ENCODE measurements at regions not wholly inside any gene's neighbourhood (a gene's known extent, or its start where the extent isn't known, plus 50 kb on each side); places are given as distances from the start of the nearest gene placed in this dataset.
"Not testable (repeated sequence)": the region's sequence is repeated elsewhere in the genome, so short reads cannot be mapped to it uniquely, and the experiment has no call there.

DNA sequence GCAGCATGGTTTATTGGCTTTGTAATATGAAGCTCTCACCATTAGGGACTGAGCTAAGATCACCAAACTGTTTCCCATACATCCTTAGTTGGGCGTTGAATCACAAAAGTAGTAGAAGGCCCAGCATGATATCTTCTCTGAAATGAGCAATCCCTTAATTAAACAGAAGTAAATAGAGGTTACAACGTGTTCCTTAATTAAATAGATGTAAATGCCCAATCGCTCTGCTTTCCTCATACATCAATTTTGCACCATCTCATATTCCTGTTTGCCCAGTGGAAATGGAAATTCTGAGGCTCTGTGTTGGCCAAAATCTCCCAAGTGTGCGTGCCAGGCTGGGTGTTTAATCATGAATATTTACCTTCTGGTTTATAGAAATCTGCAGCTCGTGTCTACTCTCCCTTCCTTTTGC lies 107.4 kb upstream of the FOXB1 start:
- no peak for DNase-seq (ENCODE audit: low read depth)

DNA sequence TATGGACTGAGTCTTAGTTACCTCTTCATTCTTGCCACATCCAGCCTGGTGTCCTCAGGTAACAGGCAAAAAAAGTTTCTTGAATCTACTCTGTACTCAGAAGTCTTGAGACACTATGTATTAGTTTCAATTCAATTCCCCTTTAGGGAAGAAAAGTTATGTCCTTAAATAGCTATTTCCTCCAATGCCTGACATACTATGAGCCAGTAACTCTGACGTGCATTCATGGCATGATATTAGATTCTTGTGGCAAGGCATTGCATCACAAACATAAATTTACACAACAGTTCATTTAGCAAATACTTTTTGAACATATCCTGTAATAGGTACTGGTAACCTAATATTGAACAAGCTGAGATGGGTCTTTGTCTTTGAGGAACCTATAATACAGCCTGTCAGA lies 109.3 kb upstream of the FOXB1 start:
- no peak for DNase-seq (ENCODE audit: low read depth)

DNA sequence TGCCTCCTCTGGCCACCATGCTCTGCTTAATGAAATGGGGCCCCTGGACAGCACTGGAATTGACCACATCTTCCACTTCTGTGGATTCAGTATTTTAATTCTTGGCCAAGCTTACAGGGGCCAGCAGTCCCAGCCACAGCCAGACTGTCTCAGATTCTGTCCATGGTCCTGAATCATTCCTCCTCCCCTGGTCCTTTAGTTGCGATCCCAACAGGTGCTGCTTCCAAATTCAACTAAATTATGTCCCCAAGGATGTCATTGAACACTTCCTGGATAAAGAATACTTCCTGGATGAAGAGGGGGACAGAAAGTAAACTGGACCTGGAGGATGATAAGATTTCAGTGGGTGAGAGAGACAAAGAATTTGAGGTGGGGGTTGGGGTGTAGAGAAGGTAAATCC lies 111.1 kb upstream of the FOXB1 start:
- DNase-seq (ENCODE audit: low read depth) = peak; percentile 19

DNA sequence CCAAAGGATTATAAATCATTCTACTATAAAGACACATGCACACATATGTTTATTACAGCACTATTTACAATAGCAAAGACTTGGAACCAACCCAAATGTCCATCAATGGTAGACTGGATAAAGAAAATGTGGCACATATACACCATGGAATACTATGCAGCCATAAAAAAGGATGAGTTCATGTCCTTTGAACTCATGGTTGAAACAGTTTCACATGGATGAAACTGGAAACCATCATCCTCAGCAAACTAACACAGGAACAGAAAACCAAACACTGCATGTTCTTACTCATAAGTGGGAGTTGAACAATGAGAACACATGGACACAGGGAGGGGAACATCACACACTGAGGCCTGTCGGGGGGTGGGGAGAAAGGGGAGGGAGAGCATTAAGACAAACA lies 116.2 kb upstream of the FOXB1 start:
- DNase-seq (ENCODE audit: low read depth) = not testable (repeated sequence)

DNA sequence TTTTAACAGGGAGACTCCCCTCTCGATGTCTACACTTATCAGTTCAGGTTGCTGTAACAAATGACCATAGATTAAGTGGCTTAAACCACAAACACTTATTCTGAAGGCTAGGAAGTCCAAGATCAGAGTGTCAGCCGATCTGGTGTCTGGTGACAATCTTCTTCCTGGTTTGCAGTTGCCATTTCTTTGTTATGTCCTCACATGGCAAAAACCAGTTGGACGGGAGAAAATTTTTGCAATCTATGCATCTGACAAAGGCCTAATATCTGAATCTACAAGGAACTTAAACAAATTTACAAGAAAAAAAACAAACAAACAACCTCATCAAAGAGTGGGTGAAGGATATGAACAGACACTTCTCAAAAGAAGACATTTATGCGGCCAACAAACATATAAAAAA lies 116.9 kb upstream of the FOXB1 start:
- no peak for DNase-seq (ENCODE audit: low read depth)

DNA sequence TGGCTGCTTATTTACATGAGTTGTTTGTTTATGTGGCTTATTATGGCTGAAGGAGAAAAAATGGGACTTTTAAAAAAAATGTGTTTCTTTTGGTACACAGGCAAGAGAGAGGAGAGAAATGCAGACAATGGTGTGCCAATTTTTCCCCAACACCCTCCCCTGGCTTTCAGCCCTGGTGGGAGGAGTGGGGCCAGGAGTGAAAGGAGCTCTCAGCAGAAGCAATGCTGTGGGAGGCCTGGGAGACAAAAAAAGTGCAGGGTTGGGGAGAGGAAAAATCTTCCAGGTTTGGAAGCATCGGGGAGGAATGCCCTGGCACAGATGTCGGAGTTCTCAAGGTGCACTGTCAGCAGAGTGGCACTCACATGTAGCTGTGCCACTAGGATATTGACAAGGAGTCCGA lies 117.7 kb upstream of the FOXB1 start:
- no peak for DNase-seq (ENCODE audit: low read depth)

DNA sequence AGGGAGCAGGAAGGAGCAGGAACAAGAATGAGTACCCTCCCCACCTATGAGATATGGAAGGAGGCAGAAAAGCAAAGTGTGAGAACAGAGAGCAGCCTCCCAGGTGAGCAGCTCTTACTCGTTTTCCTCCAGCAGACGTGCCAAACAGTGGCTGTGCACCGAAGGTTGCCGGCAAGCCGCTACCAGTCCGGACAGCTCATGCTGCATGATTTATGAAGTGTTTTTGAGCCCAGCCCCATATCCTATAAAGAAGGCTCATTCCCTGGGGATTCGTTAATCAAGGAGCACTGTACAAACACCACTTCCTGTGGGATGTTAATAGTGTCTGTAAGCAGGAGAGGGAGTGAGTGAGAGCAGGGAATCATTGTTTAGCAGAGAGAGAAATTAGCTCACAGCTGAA lies 118.3 kb upstream of the FOXB1 start:
- DNase-seq (ENCODE audit: low read depth) = peak; percentile 79

DNA sequence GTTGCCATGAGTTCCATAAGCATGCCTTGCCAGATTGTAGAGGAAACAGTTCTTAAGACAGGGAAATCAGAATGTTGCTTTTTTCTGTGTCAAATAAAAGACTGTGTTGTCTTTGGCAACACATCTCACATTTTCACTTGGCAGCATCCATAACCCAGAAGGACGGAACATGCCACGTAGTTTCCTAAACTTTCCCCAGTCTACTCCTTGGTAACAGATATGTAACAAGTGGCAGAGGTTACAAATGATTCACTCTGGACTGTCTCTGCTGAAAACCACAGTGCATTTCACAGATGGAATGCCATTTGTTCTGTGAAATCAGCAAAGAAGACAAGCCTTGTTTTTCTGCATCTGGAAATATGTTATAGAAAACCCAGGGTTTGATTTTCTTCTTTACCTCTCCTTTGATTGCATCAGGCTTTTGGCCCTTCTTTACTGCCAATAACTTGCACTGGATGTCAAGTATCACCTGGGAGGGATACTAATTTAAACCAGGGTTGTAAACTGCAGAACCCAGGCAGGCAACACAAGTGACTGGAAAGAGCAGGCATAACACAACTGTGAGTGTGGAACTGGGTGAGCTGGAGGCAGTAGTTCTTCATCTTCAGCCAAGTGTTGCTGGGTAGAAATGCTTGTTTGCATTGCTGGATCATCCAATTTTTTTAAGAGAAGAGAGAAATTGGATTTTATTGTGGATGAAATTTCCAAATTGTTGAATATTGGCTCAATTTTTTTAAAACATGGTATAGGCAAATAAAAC lies 124.4 kb upstream of the FOXB1 start:
- DNase-seq (ENCODE audit: low read depth) = peak; percentile 70

DNA sequence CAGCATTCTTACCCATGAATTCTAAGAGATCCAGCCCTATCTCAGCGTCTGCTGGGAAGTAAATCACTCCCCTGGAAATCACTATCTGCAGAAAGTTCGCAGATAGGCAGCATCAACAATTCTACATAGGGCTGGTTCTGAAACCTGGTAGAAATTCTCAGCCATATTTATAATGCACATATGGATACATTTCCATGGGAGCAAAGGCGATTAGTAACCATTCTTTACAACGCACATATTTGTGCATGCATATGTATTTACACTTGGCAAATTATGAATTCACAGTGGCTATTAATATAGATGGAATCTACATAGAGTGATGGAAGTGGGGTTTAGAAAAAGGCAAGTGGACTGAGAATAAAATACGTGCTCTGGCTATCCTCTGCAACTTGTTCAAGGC lies 128.0 kb upstream of the FOXB1 start:
- DNase-seq (ENCODE audit: low read depth) = no peak

DNA sequence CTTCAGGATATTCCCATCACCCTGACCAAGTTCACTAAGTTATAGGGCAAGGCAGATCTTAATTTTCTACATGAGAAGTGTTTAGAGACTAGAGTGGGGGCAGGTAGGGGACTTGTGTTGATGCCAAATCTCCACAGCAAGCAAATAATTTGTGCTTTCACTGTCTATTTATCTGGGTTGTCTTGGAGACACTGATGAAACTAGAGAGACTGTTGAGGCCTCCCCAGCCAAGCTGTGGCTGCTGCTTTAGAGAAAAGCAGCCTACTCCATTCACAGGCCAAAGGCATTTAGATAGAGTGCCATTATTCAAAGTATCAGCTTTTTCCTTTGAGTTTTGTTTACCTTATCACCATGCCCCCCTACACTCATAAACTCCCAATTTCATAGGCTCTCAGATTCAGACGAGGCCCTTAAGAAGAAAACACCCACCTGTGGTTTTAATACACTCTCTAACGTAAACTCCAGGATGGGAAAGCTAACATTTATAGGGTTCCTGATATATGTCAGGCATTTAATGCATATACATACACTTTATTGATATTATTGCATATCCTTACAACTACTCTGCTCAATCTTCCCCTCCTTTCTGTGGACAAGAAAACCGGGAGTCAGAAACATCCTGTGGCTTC lies 130.4 kb upstream of the FOXB1 start:
- DNase-seq (ENCODE audit: low read depth) = no peak

DNA sequence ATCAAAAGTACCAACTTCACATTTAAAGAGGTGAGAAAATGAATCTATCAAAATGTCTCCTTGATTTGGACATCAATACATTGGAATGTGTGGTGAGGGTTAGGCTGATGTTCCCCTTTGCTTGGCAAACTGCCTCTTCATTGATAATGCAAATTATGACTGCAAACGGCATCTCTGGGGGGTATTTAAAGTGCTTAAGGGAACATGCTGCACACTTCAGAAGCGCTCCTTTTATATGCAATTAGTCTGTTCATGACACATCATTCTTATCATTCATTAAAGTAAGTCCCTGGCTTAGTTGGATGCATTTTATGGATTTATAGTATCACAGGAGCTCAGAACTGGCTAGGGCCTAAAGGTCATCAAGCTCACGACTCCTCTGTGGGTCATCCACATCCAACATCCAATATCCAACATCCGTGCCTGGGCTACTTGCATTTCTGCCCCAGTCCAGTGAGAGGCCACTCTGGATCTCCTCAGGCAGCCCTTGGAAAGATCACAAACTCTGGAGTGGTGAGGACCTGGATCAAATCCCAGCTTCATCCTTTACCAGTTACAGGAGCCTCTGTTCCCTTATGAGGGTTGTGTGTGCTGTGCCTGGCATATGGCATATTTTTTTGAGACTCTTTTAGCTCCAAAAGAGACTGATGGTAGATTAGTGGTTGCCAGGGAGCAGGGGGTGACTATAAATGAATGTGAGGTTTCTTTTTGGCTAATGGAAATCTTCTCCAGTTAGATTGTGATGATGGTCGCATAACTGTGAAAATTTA lies 136.8 kb upstream of the FOXB1 start:
- no peak for DNase-seq (ENCODE audit: low read depth)

DNA sequence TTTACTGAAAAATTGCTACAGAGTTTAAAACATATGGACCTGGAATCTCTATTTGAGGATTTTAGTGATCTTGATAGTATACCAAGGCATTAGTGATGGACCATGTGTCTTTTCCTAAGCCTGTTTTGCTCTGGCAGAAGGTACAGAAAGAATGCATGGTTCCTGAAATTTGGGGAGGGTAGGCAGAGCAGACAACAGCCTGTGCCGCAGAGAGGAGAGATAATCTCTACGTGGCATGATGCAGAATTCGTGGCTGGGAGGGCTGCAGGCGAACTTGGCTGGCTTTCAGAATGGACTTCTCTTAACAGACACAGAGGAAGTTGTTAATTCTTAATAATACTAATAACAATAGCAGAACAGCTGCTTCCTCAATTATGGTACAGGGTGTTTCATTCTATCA lies 137.5 kb upstream of the FOXB1 start:
- DNase-seq (ENCODE audit: low read depth) = no peak

DNA sequence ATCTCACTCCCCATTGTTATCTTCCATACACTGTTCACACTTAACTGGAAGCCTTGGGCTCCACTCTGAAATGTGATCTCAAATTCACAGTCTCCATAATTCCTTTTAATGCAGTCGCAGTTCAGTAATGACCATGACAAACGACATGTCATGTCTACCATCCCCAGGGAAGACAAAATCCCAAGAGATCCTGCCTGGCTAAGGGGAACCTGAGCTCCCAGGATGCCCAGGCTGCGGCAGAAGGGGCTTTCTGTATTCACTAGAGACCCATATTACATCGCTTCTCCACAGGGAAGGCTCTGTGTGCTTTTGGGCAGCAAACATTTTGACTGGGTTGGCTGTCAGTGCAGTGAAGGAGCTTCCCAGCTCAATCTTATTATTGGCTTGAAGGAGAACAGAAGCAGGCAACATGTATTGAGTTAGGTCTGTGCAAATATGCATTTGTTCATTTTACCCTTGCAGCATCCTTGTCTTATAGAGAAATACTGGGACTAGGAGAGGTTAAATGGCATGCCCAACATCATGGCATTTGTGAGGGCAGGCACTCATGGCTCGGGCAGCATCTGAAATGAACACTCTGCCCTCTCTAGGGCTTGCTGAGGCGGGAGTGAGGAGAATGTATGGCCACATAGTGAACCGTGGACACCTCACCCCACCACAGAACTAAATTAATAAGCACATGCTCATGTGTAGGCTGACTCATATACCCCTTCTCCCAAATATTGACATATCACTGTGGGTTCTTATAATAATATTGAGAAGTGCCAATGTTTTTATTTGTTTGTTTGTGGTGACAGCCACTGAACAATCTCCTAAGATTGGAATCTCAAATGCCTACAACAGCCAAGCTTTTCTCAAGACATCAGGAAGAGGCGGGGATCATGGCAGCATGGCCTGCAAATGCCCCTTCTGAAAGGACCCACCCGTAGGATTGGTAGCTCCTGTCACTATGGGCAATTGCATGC lies 141.6 kb upstream of the FOXB1 start:
- DNase-seq (ENCODE audit: low read depth) = peak; percentile 41

DNA sequence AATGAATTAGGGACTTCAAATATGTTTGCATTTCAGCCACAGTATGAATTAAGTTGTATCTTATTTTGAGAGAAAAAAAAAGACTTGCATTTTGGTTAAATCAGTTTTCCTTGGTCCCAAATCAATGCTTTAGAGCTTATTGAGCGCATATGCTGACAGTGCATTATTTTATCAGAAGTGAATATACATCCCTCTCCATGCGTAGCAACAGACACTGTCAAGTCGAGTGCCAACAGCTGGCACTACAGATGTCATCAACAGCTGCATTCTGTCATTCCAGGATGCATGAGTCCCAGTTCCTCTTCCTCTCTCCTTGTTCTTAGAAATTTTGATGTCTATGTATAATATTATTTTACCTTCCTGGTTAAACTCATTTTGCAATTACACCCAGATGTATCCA lies 156.1 kb upstream of the FOXB1 start:
- no peak for DNase-seq (ENCODE audit: low read depth)

DNA sequence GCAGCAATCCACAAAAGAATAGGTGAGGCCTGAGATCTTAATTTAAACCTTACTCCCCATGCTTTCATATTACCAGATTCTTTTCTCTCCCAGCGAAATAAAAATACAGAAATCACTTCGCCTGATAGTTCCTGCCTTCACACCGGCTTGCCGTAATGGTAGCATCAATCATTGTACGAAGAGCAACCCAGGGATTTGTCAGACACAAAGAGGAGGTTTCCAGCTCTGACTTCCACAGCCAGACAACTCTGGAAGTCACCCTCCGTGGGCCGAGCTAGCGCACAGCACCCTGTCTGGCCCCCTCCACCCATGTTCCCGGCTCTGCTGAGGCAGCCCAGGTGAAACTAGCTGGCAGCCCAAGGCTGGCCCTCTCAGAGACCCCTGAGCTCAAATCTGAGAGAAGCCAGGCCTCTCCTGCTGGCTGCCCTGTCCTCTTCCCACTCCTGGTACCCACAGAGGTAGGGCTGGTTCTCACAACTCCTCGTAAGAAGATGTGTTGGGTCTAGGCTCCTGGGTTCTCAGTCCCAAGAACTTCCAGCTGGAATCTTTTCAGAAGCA lies 156.9 kb upstream of the BNIP2 start:
- DNase-seq (ENCODE audit: low read depth) = no peak

DNA sequence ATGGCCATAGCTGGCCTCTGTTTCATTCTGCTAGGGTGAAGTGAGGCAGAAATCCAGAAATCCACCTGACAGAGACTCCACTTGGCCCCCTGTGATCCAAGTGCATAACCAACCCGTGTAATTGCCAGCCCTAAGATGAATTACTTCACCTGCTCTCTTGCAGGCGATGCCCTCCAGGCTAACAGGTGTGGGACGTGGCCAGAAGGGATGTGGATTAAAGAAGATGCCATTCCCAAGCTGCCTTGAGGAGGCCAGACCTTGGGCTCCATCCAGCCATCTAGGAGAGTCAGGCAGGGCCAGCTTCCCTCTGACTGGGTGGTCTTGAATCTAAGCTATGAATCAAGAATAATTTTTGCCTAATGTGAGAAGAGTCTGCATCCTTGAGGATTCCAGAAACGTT lies 154.5 kb upstream of the BNIP2 start:
- no peak for DNase-seq (ENCODE audit: low read depth)

DNA sequence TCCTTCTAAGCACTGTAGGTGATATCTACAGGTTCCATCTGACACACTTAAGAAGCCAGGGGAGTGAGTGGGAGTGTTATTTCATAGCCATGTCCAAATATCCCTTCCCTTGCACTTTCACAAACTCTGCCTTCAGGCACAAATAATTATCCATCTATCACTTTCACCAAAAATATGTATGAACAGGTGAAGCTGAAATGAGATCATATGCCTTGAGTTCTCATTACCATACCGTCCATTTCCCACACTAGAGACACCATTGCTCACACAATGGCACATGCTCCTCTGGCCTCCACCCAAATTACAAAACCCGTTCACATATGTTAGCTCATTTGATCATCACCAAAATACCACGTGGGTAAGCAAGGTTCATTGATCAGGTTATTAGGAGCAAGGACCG lies 151.9 kb upstream of the BNIP2 start:
- DNase-seq (ENCODE audit: low read depth) = no peak

DNA sequence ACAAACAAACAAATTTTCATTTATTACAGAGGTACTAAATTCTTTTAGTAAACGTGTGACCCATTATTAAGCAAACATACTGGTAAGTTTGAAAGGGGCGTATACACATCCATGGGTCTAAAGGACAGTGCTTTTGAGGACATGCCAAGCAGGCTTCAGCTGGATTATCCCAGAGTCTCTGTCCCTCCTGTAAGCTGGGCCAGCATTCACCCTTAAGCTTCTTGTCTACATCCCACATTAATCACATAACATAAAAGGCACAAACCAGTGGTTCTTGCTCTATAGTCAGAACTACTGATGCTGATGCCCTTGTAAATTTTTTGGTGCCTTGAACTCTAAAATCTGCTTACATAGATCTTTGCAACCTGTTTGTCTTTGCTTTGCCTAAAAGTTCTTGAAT lies 150.8 kb upstream of the BNIP2 start:
- DNase-seq (ENCODE audit: low read depth) = no peak

DNA sequence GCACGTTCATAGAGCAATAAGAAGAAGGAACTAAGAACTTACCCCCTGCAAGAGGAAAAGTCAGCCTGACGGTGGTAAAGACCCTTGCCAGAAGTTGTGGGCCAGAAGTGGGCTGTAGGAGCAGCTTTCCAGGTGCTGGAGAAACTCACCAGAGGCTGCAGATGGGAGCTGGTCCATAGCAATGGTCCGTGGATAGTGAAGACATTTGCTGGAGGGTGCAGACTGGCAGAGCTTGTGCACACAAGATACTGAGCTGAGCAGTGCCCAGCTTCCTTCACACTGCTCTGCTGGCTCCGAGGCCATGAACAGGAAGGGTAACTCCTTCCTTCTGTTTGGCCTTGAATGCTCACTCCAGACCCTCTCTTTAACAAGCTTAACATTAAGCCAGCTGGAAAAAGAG lies 149.8 kb upstream of the BNIP2 start:
- DNase-seq (ENCODE audit: low read depth) = no peak

DNA sequence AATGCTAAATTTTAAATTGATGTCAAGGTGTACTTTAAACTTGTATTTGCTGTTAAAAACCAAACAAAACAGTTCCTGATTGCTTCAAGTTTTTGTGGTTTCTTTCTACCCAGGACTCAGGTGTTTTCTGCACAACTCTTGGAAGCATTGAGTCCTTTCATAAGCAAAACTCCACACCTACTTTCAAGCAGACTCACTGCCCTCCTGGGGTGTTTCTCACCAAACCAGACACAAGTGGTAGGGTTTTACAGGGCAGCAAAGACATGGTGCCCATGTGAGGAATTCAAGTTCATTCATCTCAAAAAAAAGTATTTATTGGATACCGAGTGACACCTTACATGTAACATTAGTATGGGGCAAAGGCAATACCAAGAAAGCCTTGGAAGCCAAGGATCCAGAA lies 146.7 kb upstream of the BNIP2 start:
- DNase-seq (ENCODE audit: low read depth) = no peak

DNA sequence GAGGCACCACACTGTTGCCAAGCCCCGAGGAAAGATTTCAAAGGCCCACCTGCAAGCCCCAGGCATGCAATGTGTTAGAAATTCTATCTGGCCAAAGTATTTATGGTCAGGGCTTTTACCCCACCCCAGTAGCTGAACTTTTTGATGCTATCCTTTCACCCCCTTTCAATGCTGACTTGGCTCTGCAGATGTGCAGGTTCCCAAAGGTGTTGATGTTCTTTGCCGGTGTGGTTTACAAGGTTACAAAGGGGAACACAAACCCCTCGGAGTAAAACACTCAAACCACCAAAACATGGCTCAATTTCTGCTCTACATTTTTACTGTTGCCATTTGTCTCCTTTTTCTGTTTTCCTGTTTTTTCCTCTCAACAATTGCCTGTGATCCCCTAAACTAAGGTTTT lies 145.4 kb upstream of the BNIP2 start:
- no peak for DNase-seq (ENCODE audit: low read depth)

DNA sequence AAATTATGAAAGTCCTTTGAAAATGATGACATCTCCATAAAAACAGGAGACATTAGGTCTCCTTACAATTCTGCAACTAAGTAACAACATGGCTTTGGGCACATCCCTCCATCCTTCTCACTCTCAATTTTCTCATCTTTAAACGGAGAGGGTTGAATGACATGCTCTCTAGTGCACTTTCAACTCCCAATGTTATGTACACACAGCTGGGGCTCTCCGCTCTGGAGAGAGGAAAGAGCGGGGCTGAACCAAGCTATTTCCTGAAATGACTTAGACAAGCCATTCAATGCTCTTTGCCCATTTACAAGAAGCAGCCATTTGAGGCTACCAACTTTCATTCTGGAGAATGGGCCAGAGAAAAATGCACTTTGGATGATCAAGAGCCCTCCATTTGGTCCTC lies 144.2 kb upstream of the BNIP2 start:
- no peak for DNase-seq (ENCODE audit: low read depth)

Data from Daoy (cell line).